K562 (cell line): ENCODE measurements at regions not wholly inside any gene's neighbourhood (a gene's known extent, or its start where the extent isn't known, plus 50 kb on each side); places are given as distances from the start of the nearest gene placed in this dataset.

Source experiments
- ATAC-seq: fragments of 200-7000 bp; cut with Tn5 transposase; 3 replicates; pipeline ENCODE4 v1.9.1; 2020; ENCODE audit warnings: moderate library complexity
- BruUV-seq: library from RNA; stranded (reverse); fragments of 400-500 nt; replicated peaks from 2 replicates; lab custom pipeline; 2021; lab: Mats Ljungman, UMichigan
- CTCF ChIA-PET: fragments of 300-600 bp; formaldehyde crosslinking; extraction: SDS; loops from one replicate; lab custom pipeline; 2021; ENCODE audit warnings: low intra/inter-chr PET ratio; lab: Yijun Ruan, JAX
- POLR2A ChIA-PET: fragments of 300-600, 350-650 bp; sonication (Branson Sonifier 250); formaldehyde crosslinking; extraction: SDS; loops from one replicate; lab custom pipeline; 2021; ENCODE audit warnings: antibody characterized with exemption, inconsistent platforms; lab: Yijun Ruan, JAX
- DNase-seq, 4 experiments: peaks; one replicate each; pipeline versions ENCODE4 v3.0.0 to v3.0.0-alpha.2; 2011 to 2018; ENCODE audit warnings: low spot score in 3 of 4, mixed read lengths in 3 of 4; ENCODE audit errors: extremely low read depth in 1 of 4
- FAIRE-seq: peaks from 2 replicates; lab custom pipeline; 2011; peaks lifted over from hg19 to GRCh38; lab: Jason Lieb, UNC
- H2AFZ ChIP-seq: 2 replicates; pipeline ENCODE4 v1.6.0; 2011; ENCODE audit warnings: low read depth, low read length, control low read depth, inconsistent platforms
- H3K27ac ChIP-seq: fragments of 200-600 bp; 3 replicates; pipeline ENCODE4 v1.8.0; 2011; ENCODE audit warnings: low read depth, mild to moderate bottlenecking, control low read depth, inconsistent platforms, low read length, moderate library complexity, mixed read lengths; ENCODE audit errors: extremely low read depth
- H3K27me3 ChIP-seq, 2 experiments: fragments of 300-600 bp in 1 of 2; 2 replicates in 1 of 2; 3 replicates in 1 of 2; pipeline versions ENCODE4 v1.6.0 to v1.8.0; 2011; ENCODE audit warnings: inconsistent platforms in 2 of 2, low read length in 2 of 2, mild to moderate bottlenecking in 1 of 2, mixed read lengths in 1 of 2, moderate library complexity in 1 of 2; ENCODE audit not compliant: control insufficient read depth in 2 of 2, insufficient read depth in 2 of 2
- H3K36me3 ChIP-seq: fragments of 300-600 bp; 3 replicates; pipeline ENCODE4 v1.8.0; 2011; ENCODE audit warnings: mild to moderate bottlenecking, low read length, inconsistent platforms; ENCODE audit not compliant: control insufficient read depth, insufficient read depth
- H3K4me1 ChIP-seq, 2 experiments: fragments of 200-600 bp in 1 of 2; replicated peaks in 1 of 2; 2 replicates in 1 of 2; 3 replicates in 1 of 2; pipeline versions ENCODE4 v1.5.1 to v1.8.0; 2011; ENCODE audit warnings: inconsistent platforms in 2 of 2, low read length in 2 of 2, mild to moderate bottlenecking in 1 of 2, mixed read lengths in 1 of 2, moderate library complexity in 1 of 2; ENCODE audit not compliant: control insufficient read depth in 2 of 2, insufficient read depth in 2 of 2
- H3K4me2 ChIP-seq: 2 replicates; pipeline ENCODE4 v1.6.1; 2011; ENCODE audit warnings: low read length, control low read depth, inconsistent platforms, mixed read lengths; ENCODE audit not compliant: insufficient read depth
- H3K4me3 ChIP-seq: fragments of 200-600 bp; sonication (generic), shearing (Covaris generic); 2 replicates; pipeline ENCODE4 v1.5.1; 2016; ENCODE audit warnings: control low read depth, inconsistent platforms
- H3K79me2 ChIP-seq: fragments of 200-600 bp; 3 replicates; pipeline ENCODE4 v1.8.0; 2011; ENCODE audit warnings: low read length, inconsistent platforms; ENCODE audit not compliant: control insufficient read depth, insufficient read depth
- H3K9ac ChIP-seq, 2 experiments: 2 replicates each; pipeline versions ENCODE4 v1.6.0 to v1.6.1; 2011; ENCODE audit warnings: low read depth in 2 of 2, low read length in 2 of 2, control low read depth in 1 of 2, inconsistent platforms in 1 of 2, mild to moderate bottlenecking in 1 of 2, mixed read lengths in 1 of 2; ENCODE audit not compliant: insufficient read depth in 1 of 2
- H3K9me1 ChIP-seq: one replicate; pipeline ENCODE4 v1.6.0; 2011; ENCODE audit warnings: inconsistent platforms, mild to moderate bottlenecking, low read length, moderate library complexity; ENCODE audit not compliant: control insufficient read depth, insufficient read depth
- H3K9me3 ChIP-seq: replicated peaks from 2 replicates; pipeline ENCODE4 v1.5.1; 2011; ENCODE audit warnings: low read depth, low read length, inconsistent platforms; ENCODE audit not compliant: control insufficient read depth, insufficient read depth
- H4K20me1 ChIP-seq: replicated peaks from 2 replicates; pipeline ENCODE4 v1.6.1; 2011; ENCODE audit warnings: low read length, inconsistent platforms, mixed read lengths; ENCODE audit not compliant: control insufficient read depth, insufficient read depth
- BMI1 ChIP-seq: fragments of 150-350 bp; IDR thresholded peaks from 2 replicates; pipeline ENCODE4 v1.6.1; 2014; ENCODE audit warnings: low read length
- C11orf30 ChIP-seq: fragments of 450-650 bp; IDR thresholded peaks from 2 replicates; pipeline ENCODE4 v1.6.1; 2016; ENCODE audit warnings: low read depth, mild to moderate bottlenecking
- CBX3 ChIP-seq, 2 experiments: IDR thresholded peaks; 1 replicate in 1 of 2; 2 replicates in 1 of 2; pipeline ENCODE4 v1.6.1; 2012; ENCODE audit warnings: inconsistent platforms in 2 of 2, low read length in 2 of 2, borderline replicate concordance in 1 of 2, control low read depth in 1 of 2
- EZH2 ChIP-seq: IDR thresholded peaks from 2 replicates; pipeline ENCODE4 v1.6.1; 2012; ENCODE audit warnings: low read depth, mild to moderate bottlenecking, inconsistent platforms, low read length, borderline replicate concordance
- KLF16 ChIP-seq: IDR thresholded peaks from 2 replicates; pipeline ENCODE4 v1.6.1; 2016; ENCODE audit warnings: antibody characterized with exemption
- MTA2 ChIP-seq: fragments of 450-650 bp; IDR thresholded peaks from 2 replicates; pipeline ENCODE4 v1.6.1; 2016; ENCODE audit warnings: low read depth
- NFYB ChIP-seq: IDR thresholded peaks from 2 replicates; pipeline ENCODE4 v1.6.1; 2011; ENCODE audit warnings: mild to moderate bottlenecking, moderate library complexity; ENCODE audit not compliant: insufficient read length; ENCODE audit errors: extremely low read depth
- PHB2 ChIP-seq: fragments of 450-650 bp; IDR thresholded peaks from 2 replicates; pipeline ENCODE4 v1.6.1; 2017; ENCODE audit warnings: low read depth
- RHOXF2B ChIP-seq: fragments of 250-450 bp; sonication (Bioruptor Pico); conservative IDR thresholded peaks from 2 replicates; pipeline ENCODE4 v1.5.1; 2021
- SIN3A ChIP-seq, 2 experiments: fragments of 150-350 bp in 1 of 2; IDR thresholded peaks; 2 replicates each; pipeline ENCODE4 v1.6.1; 2011 to 2016; ENCODE audit warnings: borderline replicate concordance in 2 of 2, low read depth in 2 of 2, low read length in 2 of 2, mild to moderate bottlenecking in 2 of 2, moderate library complexity in 2 of 2; ENCODE audit not compliant: control insufficient read depth in 1 of 2
- XRCC5 ChIP-seq: fragments of 200-400 bp; formaldehyde crosslinking; IDR thresholded peaks from 2 replicates; pipeline ENCODE4 v1.6.1; 2017; ENCODE audit warnings: low read depth, mild to moderate bottlenecking, low read length
- ZNF124 ChIP-seq: sonication (generic); formaldehyde crosslinking; IDR thresholded peaks from 2 replicates; pipeline ENCODE4 v1.8.1; 2022; ENCODE audit warnings: missing genetic modification reagents
- ZNF274 ChIP-seq: IDR thresholded peaks from 2 replicates; pipeline ENCODE4 v1.6.1; 2011; ENCODE audit warnings: low read depth, mild to moderate bottlenecking, low read length, moderate library complexity, borderline replicate concordance
- ZNF347 ChIP-seq: fragments of 450-650 bp; formaldehyde crosslinking; IDR thresholded peaks from 2 replicates; pipeline ENCODE4 v1.4.0; 2020; ENCODE audit warnings: low read depth, mild to moderate bottlenecking, moderate library complexity
- ZNF609 ChIP-seq: sonication (generic); formaldehyde crosslinking; IDR thresholded peaks from 2 replicates; pipeline ENCODE4 v1.8.1; 2023; ENCODE audit warnings: missing genetic modification reagents, mild to moderate bottlenecking, borderline replicate concordance
- ZNF780A ChIP-seq: fragments of 250-450 bp; sonication (Bioruptor Pico); IDR thresholded peaks from 2 replicates; pipeline ENCODE4 v1.5.0; 2021; ENCODE audit warnings: mild to moderate bottlenecking
- WGBS: fragments of 100-300 bp; shearing (Covaris generic); methylation state at CpG from one replicate; pipeline ENCODE4 v1.1.6; 2016; ENCODE audit warnings: low coverage, mixed read lengths; ENCODE audit not compliant: insufficient coverage; ENCODE audit errors: missing lambda C conversion rate; 5-methylcytosine and 5-hydroxymethylcytosine counted together
- in situ Hi-C: fragments of 300-500 bp; cut with MboI; formaldehyde crosslinking; loops from 4 replicates; pipeline ENCODE4 v1.15.0; 2018; ENCODE audit warnings: inconsistent platforms, mixed read lengths
- intact Hi-C: fragments of 100-400 bp; cut with micrococcal nuclease; formaldehyde crosslinking; loops from 2 replicates; pipeline ENCODE4 v1.14.2; 2022
- TF ChIP-seq, protein P1 (sequence below), 2 experiments: fragments of 450-650 bp in 1 of 2; sonication (generic) in 1 of 2; formaldehyde crosslinking; conservative IDR thresholded peaks; 2 replicates each; pipeline versions ENCODE4 v1.4.0 to v1.8.1; 2020 to 2022; ENCODE audit warnings: mild to moderate bottlenecking in 1 of 2, missing genetic modification reagents in 1 of 2

GRCh38 chr22:48516571-48516970, 1311.1 kb downstream of the BRD1 start:
- Histone ChIP-seq H2AFZ (no peak overlapping the region), H3K27me3 (peaks cover 0 to 22% of the 10 kb centered on the region in 2 experiments; a peak in 3 of 5 replicates), H3K9ac (no peak overlapping the region), H3K4me2 (no peak overlapping the region), H4K20me1 (no peaks in the 10 kb centered on the region), H3K4me1 (no peaks in the 10 kb centered on the region), H3K4me3 (no peak overlapping the region), H3K79me2 (no peaks in the 10 kb centered on the region), H3K36me3 (no peaks in the 10 kb centered on the region), H3K9me3 (no peaks in the 10 kb centered on the region), H3K9me1 (no peaks in the 10 kb centered on the region), H3K27ac (no peak overlapping the region)
- 0% methylated on average over 5 of the region's 9 CpGs for WGBS
- DNase-seq (no peak), ATAC-seq (no peak), FAIRE-seq (no peak)
- intact Hi-C loops, result no loop called here
- TF ChIP-seq ZNF609 (no peak), SIN3A (IDR thresholded peaks at IDR 0.05; ENCODE audit: borderline replicate concordance in 2 of 2, control insufficient read depth in 1 of 2, low read depth in 2 of 2, low read length in 2 of 2) (no peak), C11orf30 (no peak), CBX3 (IDR thresholded peaks at IDR 0.05; ENCODE audit: borderline replicate concordance in 1 of 2, low read length in 2 of 2) (no peak), ZNF124 (CRISPR knock-in tag) (no peak), ZNF274 (no peak), ZNF347 (CRISPR knock-in tag) (no peak), PHB2 (no peak), BMI1 (no peak), MTA2 (no peak), RHOXF2B (CRISPR knock-in tag) (no peak), XRCC5 (no peak), EZH2 (no peak), NFYB (no peak), KLF16 (no peak), ZNF780A (CRISPR knock-in tag) (no peak)
- TF ChIP-seq, protein P1, sequence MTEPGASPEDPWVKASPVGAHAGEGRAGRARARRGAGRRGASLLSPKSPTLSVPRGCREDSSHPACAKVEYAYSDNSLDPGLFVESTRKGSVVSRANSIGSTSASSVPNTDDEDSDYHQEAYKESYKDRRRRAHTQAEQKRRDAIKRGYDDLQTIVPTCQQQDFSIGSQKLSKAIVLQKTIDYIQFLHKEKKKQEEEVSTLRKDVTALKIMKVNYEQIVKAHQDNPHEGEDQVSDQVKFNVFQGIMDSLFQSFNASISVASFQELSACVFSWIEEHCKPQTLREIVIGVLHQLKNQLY (CRISPR knock-in tag; conservative IDR thresholded peaks at IDR 0.05), result no peak
- no TSS peak for BruUV-seq
- in situ Hi-C loops, result no loop called here
- POLR2A ChIA-PET, result interaction anchor here (0.6 kb wide), 1 partner anchor 72 kb away, joined by 4 read pairs; no protein-coding TSS in a partner anchor
- CTCF ChIA-PET, result no interaction called here
